ENCODE measurements at regions not wholly inside any gene's neighbourhood (a gene's known extent, or its start where the extent isn't known, plus 50 kb on each side); places are given as distances from the start of the nearest gene placed in this dataset.

DNA sequence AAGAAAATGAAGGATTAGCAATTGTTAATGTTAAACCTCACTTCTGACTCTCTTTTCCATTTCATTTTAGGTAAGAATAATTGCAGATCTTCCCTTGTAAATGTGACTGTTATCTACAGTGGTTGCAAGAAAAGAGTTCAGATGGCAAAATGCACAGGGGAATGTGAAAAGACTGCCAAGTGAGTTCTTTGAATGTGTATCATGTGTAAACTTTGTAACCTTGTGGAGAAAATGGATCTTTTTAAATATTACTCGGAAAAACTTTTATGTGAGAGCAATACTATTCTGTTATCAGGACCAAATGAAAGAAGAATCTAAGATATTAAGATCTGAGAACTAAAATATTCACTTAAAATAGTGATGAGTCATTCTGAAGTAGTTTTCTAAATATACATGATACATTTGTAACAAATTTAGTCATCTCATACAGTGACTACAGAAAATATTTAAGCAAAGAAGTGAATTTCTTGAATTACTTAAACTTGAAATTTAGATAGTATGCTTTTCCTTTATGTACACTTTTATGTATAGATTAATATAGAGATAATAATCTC lies 122.5 kb upstream of the CNTN1 start:
- TF ChIP-seq POLR2A (IDR thresholded peaks at IDR 0.05; ENCODE audit: low read depth, low read length) (no peak), POLR2AphosphoS5 (IDR thresholded peaks at IDR 0.05; ENCODE audit: low read depth, low read length) (no peak), TAF1 (IDR thresholded peaks at IDR 0.05; ENCODE audit: low read depth, low read length) (no peak), POU2F2 (IDR thresholded peaks at IDR 0.05; ENCODE audit: low read depth, low read length) (no peak)

All from GM12891 (cell line).